Spleen (tissue), 11 donors: ENCODE measurements at regions not wholly inside any gene's neighbourhood (a gene's known extent, or its start where the extent isn't known, plus 50 kb on each side); places are given as distances from the start of the nearest gene placed in this dataset.

ENCODE experiments used
- DNase-seq: peaks from one replicate; pipeline ENCODE4 v3.0.0-alpha.2; 2020
- H3K27ac ChIP-seq, 8 donors: fragments of 200-600 bp; sonication (generic) in 7 of 8; 1 replicate in 4 of 8; 2 replicates in 4 of 8; pipeline versions ENCODE4 v1.5.0 to v1.8.0; 2016 to 2021; ENCODE audit warnings: inconsistent platforms in 4 of 8, mild to moderate bottlenecking in 4 of 8, moderate library complexity in 1 of 8
- H3K27me3 ChIP-seq, 7 donors: fragments of 200-600 bp; sonication (generic) in 6 of 7; replicated peaks in 1 of 7; 1 replicate in 4 of 7; 2 replicates in 3 of 7; pipeline versions ENCODE4 v1.5.0 to v1.8.0; 2016 to 2021; ENCODE audit warnings: inconsistent platforms in 3 of 7, mild to moderate bottlenecking in 1 of 7
- H3K36me3 ChIP-seq, 6 donors: fragments of 200-600 bp; sonication (generic) in 5 of 6; 1 replicate in 4 of 6; 2 replicates in 2 of 6; pipeline versions ENCODE4 v1.5.0 to v1.8.0; 2016 to 2021; ENCODE audit warnings: inconsistent platforms in 2 of 6
- H3K4me1 ChIP-seq, 6 donors: fragments of 200-600 bp; sonication (generic) in 5 of 6; 1 replicate in 3 of 6; 2 replicates in 3 of 6; pipeline versions ENCODE4 v1.5.0 to v1.8.0; 2016 to 2021; ENCODE audit warnings: inconsistent platforms in 3 of 6
- H3K4me3 ChIP-seq, 8 donors: fragments of 200-600 bp; sonication (generic) in 7 of 8; 1 replicate in 4 of 8; 2 replicates in 4 of 8; pipeline versions ENCODE4 v1.5.0 to v1.8.0; 2016 to 2021; ENCODE audit warnings: inconsistent platforms in 4 of 8, mild to moderate bottlenecking in 4 of 8, moderate library complexity in 2 of 8
- H3K9me3 ChIP-seq, 8 donors: fragments of 200-600 bp; sonication (generic) in 7 of 8; 1 replicate in 4 of 8; 2 replicates in 4 of 8; pipeline versions ENCODE4 v1.5.0 to v1.8.0; 2016 to 2021; ENCODE audit warnings: inconsistent platforms in 4 of 8
- CTCF ChIP-seq, 11 experiments: fragments of 200-600 bp in 7 of 11; fragments of 450-650 bp in 4 of 11; sonication (generic) in 4 of 11; IDR thresholded peaks in 8 of 11; conservative IDR thresholded peaks in 3 of 11; 1 replicate in 7 of 11; 2 replicates in 4 of 11; pipeline versions ENCODE4 v1.4.0 to v1.8.0; 2016 to 2021; ENCODE audit warnings: antibody characterized with exemption in 11 of 11, inconsistent platforms in 4 of 11, mild to moderate bottlenecking in 1 of 11
- POLR2A ChIP-seq, 3 donors: fragments of 450-650 bp; IDR thresholded peaks; one replicate each; pipeline ENCODE4 v1.5.1; 2017; ENCODE audit warnings: antibody characterized with exemption in 3 of 3, mild to moderate bottlenecking in 1 of 3
- POLR2AphosphoS5 ChIP-seq, 3 donors: sonication (generic); formaldehyde crosslinking; IDR thresholded peaks; one replicate each; pipeline ENCODE4 v1.5.1; 2017; ENCODE audit warnings: antibody characterized with exemption in 3 of 3
- WGBS, 5 donors: extraction: QIAGEN DNeasy Blood & Tissue Kit in 3 of 5; methylation state at CpG; one replicate each; pipeline versions ENCODE4 v1.1.5 to v1.1.7; 2013 to 2018; 5-methylcytosine and 5-hydroxymethylcytosine counted together
- intact Hi-C: fragments of 100-400 bp; cut with DNase I; formaldehyde crosslinking; loops from one replicate; pipeline ENCODE4 v1.15.0; 2023; ENCODE audit warnings: low total_unique reads
- donor health status: healthy with polysubstance abuse.
- donor health status: DM: no; HTN: no; CAD: no; lungs with moderate emphysema.
- donor health status: DM: no; HTN: no; CAD: no.
- donor health status: Bipolar disorder and iron deficiency.
- donor health status: healthy.
- donor health status: DM: no; HTN: no; CAD: no.
- donor health status: DM: yes; HTN: yes; CAD: no.

- intact Hi-C loops: no loop called here
- peaks cover 0 to 1% (median 0%) of the 10 kb centered on the region in 8 donors for H3K9me3 ChIP-seq
- H3K36me3 ChIP-seq: no peaks in the 10 kb centered on the region
- no peak for DNase-seq
- no peak overlapping the region for H3K27ac ChIP-seq
- H3K4me1 ChIP-seq: peaks cover 0 to 22% (median 1%) of the 10 kb centered on the region in 6 donors
- TF ChIP-seq POLR2AphosphoS5 (IDR thresholded peaks at IDR 0.05) (peak in 1 of 3 donors; percentile 14), POLR2A (IDR thresholded peaks at IDR 0.05) (no peak)
- 36 to 47% (median 43%) methylated on average over 18 of the region's 18 CpGs for WGBS, 5 donors
- H3K27me3 ChIP-seq: peaks cover 0 to 47% (median 4%) of the 10 kb centered on the region in 7 donors
- no peak overlapping the region for H3K4me3 ChIP-seq
These were observed 336.7 kb downstream of the FOXL1 start for GRCh38 chr16:86914876-86915717.

GRCh38 chr16:86917471-86918365 is 339.4 kb downstream of the FOXL1 start:
- TF ChIP-seq POLR2A (IDR thresholded peaks at IDR 0.05): no peak
- no peak for TF ChIP-seq POLR2AphosphoS5 (IDR thresholded peaks at IDR 0.05)
- no peak for TF ChIP-seq CTCF (IDR thresholded peaks at IDR 0.05 in 8 of 11, conservative IDR thresholded peaks at IDR 0.05 in 3 of 11)
- Histone ChIP-seq H3K4me3 (no peak overlapping the region), H3K27ac (no peak overlapping the region), H3K9me3 (peaks cover 2 to 27% (median 15%) of the 10 kb centered on the region in 8 donors), H3K4me1 (peaks cover 0 to 11% (median 0%) of the 10 kb centered on the region in 6 donors), H3K27me3 (peaks cover 0 to 68% (median 4%) of the 10 kb centered on the region in 7 donors), H3K36me3 (no peaks in the 10 kb centered on the region)
- WGBS, 5 donors: 93 to 96% (median 94%) methylated on average over 39 to 45 of the region's 45 CpGs
- DNase-seq: no peak
- intact Hi-C loops: no loop called here

- TF ChIP-seq POLR2AphosphoS5 (IDR thresholded peaks at IDR 0.05) (no peak), CTCF (IDR thresholded peaks at IDR 0.05 in 8 of 11, conservative IDR thresholded peaks at IDR 0.05 in 3 of 11) (no peak), POLR2A (IDR thresholded peaks at IDR 0.05) (no peak)
- intact Hi-C loops: no loop called here
- peaks cover 0 to 11% (median 0%) of the 10 kb centered on the region in 6 donors for H3K4me1 ChIP-seq
- H3K36me3 ChIP-seq: no peaks in the 10 kb centered on the region
- no peak for DNase-seq
- 82 to 91% (median 86%) methylated on average over 9 of the region's 9 CpGs for WGBS, 5 donors
- no peak overlapping the region for H3K27ac ChIP-seq
- H3K27me3 ChIP-seq: peaks cover 0 to 71% (median 4%) of the 10 kb centered on the region in 7 donors
- H3K4me3 ChIP-seq: no peak overlapping the region
- H3K9me3 ChIP-seq: peaks cover 2 to 29% (median 15%) of the 10 kb centered on the region in 8 donors
These were observed 340.3 kb downstream of the FOXL1 start for GRCh38 chr16:86918637-86919036.

GRCh38 chr16:86919078-86919477 is 340.7 kb downstream of the FOXL1 start:
- no peak for TF ChIP-seq POLR2AphosphoS5 (IDR thresholded peaks at IDR 0.05)
- no peak for TF ChIP-seq CTCF (IDR thresholded peaks at IDR 0.05 in 8 of 11, conservative IDR thresholded peaks at IDR 0.05 in 3 of 11)
- TF ChIP-seq POLR2A (IDR thresholded peaks at IDR 0.05): no peak
- Histone ChIP-seq H3K9me3 (peaks cover 2 to 29% (median 15%) of the 10 kb centered on the region in 8 donors), H3K27ac (no peak overlapping the region), H3K36me3 (no peaks in the 10 kb centered on the region), H3K4me3 (no peak overlapping the region), H3K27me3 (peaks cover 0 to 75% (median 4%) of the 10 kb centered on the region in 7 donors), H3K4me1 (peaks cover 0 to 11% (median 0%) of the 10 kb centered on the region in 6 donors)
- no peak for DNase-seq
- WGBS, 5 donors: 71 to 80% (median 77%) methylated on average over 12 of the region's 12 CpGs
- intact Hi-C loops: no loop called here
